GM06990 (cell line): ENCODE measurements at regions not wholly inside any gene's neighbourhood (a gene's known extent, or its start where the extent isn't known, plus 50 kb on each side); places are given as distances from the start of the nearest gene placed in this dataset.
A peak's percentile ranks its signal among the peaks of the same experiment; 100 is the strongest.

Source experiments
- DNase-seq: peaks from one replicate; pipeline ENCODE4 v3.0.0-alpha.2; 2011; ENCODE audit not compliant: insufficient read length; ENCODE audit errors: extremely low read depth
- H3K27me3 ChIP-seq: replicated peaks from 2 replicates; pipeline ENCODE4 v1.6.0; 2011; ENCODE audit warnings: low read length; ENCODE audit not compliant: control insufficient read depth, insufficient read depth
- H3K36me3 ChIP-seq: 2 replicates; pipeline ENCODE4 v1.5.1; 2011; ENCODE audit warnings: low read length; ENCODE audit not compliant: control insufficient read depth, insufficient read depth
- H3K4me3 ChIP-seq: replicated peaks from 2 replicates; pipeline ENCODE4 v1.5.1; 2011; ENCODE audit warnings: low read depth, mild to moderate bottlenecking, control low read depth, low read length
- TF ChIP-seq, protein P1 (sequence below): IDR thresholded peaks from 2 replicates; pipeline ENCODE4 v1.5.1; 2011; ENCODE audit warnings: low read length, control low read depth, mild to moderate bottlenecking, inconsistent platforms; ENCODE audit not compliant: insufficient read depth, poor library complexity, severe bottlenecking

DNA sequence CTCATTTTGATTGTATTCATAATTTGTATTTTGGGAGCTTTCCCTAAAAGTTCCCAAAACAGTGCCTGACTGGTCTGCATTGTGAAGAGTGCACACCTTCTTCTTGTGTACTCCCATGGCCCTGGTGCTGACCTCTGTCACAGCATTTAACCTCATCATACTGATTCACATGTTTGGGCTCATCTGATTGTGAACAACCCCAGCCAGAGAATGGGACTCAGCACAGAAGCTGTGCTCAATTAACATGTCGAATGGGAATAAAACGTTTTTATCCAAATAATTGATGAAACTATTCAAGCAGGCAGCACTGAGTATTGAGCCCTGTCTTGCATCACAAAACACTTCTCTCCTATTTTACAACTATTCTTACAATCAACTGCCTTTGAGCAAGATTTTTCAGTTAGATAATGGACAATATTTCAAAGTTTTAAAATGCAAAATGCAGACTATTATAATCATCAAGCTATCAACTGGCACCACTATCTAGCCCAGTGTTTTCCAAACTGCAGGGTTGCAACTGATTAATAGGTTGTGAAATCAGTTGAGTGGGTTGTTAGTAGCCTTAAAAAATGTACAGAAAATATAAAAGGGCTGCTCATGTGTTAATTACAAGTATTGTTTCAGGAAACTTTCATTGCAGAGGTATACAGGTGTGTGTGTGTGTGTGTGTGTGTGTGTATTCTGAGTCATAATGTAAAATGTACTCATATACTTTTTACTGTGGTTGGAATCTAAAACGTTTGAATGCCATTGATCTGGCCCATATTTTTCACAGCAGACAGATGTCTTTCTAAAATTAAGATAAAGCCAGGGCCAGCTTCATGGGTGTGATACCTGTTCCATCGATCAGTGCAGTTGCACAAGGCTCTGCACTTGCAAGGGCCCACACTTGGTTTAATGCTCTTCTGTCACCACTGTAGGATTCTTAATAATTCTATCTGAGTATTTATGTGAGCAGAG, 190.5 kb downstream of the PIK3R1 start:
- DNase-seq, result no peak
- TF ChIP-seq, protein P1, sequence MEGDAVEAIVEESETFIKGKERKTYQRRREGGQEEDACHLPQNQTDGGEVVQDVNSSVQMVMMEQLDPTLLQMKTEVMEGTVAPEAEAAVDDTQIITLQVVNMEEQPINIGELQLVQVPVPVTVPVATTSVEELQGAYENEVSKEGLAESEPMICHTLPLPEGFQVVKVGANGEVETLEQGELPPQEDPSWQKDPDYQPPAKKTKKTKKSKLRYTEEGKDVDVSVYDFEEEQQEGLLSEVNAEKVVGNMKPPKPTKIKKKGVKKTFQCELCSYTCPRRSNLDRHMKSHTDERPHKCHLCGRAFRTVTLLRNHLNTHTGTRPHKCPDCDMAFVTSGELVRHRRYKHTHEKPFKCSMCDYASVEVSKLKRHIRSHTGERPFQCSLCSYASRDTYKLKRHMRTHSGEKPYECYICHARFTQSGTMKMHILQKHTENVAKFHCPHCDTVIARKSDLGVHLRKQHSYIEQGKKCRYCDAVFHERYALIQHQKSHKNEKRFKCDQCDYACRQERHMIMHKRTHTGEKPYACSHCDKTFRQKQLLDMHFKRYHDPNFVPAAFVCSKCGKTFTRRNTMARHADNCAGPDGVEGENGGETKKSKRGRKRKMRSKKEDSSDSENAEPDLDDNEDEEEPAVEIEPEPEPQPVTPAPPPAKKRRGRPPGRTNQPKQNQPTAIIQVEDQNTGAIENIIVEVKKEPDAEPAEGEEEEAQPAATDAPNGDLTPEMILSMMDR, result no peak
- no peaks in the 10 kb centered on the region for H3K27me3 ChIP-seq
- no peaks in the 10 kb centered on the region for H3K36me3 ChIP-seq
- H3K4me3 ChIP-seq, result no peak overlapping the region

DNA sequence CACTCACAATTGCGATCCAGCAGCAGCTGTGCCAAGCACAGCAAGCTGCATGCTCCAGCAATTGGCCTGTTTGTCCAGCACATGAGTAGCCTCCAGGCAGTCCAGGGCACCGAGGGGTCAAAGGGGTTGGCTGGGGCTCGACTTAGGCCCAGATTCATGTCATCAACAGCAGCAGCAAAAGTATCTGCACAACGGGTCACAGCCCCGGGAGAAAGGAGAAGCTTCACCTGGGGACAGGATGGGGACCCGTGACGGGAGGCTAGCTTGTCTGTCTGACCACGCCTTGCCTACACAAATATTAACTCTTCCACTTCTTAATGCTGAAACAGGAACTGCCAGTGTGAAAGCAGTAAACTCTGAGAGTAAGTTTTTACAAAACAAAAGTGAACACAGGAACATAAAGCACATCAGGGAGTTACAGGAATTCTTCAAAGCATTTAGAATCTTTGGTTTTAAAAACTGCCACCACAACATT, 191.2 kb downstream of the PIK3R1 start:
- Histone ChIP-seq H3K4me3 (no peak overlapping the region), H3K27me3 (no peaks in the 10 kb centered on the region), H3K36me3 (no peaks in the 10 kb centered on the region)
- peak; percentile 52 for DNase-seq
- TF ChIP-seq, protein P1, result no peak

DNA sequence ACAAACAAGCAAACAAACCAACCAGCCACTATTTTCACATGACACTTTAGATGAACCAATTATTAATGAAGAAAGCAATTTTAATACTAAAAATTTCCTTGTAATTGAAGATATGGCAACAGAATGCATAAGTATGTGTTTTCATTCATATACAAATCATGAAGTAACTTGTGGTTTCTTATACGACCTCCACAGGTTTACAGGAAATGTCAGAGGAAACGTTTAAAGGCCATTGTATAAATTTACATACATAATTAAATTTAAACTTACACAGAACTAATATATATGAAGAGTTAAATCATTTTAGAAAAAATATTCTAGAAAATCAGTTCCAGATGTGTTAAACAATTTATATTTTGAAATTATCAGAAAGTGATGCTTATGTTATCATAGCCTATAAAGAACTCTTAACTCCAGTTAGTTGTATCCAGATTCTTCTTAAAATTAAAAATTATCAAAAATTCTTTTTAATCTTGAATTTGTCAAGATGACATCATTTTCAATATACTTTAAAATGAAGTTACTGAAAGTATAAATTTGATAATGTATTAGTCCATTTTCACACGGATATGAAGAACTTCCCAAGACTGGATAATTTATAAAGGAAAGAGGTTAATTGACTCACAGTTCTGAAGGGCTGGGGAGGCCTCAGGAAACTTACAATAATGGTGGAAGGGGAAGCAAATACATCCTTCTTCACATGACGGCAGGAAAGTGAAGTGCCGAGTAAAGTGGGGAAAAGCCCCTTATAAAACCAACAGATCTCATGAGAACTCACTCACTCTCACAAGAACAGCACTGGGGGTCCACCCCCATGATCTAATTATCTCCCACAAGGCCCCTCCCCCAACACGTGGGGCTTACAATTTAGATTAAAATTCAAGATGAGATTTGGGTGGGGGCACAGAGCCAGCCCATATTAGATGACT, 192.0 kb downstream of the PIK3R1 start:
- no peak overlapping the region for H3K4me3 ChIP-seq
- H3K27me3 ChIP-seq, result no peaks in the 10 kb centered on the region
- DNase-seq, result no peak
- TF ChIP-seq, protein P1, result no peak
- no peaks in the 10 kb centered on the region for H3K36me3 ChIP-seq

DNA sequence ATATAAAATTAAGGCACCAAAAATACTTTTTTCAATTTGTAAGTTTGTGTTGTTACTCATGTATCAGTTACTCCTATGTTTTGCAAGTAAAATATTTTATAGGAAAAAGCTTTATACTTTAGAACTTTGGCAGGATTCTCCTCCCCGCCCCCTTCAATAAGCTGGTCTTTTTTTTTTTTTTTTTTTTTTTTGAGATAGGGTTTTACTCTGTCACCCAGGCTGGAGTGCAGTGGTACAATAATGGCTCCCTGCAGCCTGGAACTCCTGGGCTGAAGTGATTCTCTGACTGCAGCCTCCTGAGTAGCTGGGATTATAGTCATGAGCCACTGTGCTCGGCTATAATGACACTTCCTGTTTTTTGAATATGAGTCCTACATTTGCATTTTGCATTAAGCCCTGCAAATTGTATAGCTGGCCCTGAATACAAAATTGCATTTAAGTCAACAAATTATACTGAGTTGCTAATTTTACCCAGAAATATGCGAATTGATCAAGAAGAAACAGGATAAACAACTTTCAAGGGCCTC, 192.9 kb downstream of the PIK3R1 start:
- Histone ChIP-seq H3K36me3 (no peaks in the 10 kb centered on the region), H3K27me3 (no peaks in the 10 kb centered on the region), H3K4me3 (no peak overlapping the region)
- no peak for DNase-seq
- TF ChIP-seq, protein P1, result no peak

DNA sequence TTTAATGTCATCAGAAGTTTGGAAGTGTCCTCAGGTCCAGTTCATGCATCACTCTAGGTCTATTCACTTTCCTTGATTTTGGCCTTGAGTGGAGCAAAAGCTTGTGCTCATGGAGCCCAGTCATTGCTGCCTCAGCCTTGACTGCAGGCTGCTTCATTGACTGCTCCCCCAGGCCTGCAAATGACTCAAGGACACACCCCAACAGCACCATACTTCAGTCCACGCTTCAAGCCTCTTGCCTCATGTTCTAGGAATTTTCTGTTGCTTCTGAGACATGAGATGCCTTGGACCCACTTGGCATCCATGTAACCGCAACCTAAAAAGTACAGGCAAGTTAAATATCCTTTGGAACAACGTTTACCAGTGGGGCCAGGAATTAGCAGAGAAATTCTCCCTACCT, 193.7 kb downstream of the PIK3R1 start:
- Histone ChIP-seq H3K36me3 (no peaks in the 10 kb centered on the region), H3K27me3 (no peaks in the 10 kb centered on the region), H3K4me3 (no peak overlapping the region)
- DNase-seq, result no peak
- TF ChIP-seq, protein P1, result no peak
